Lung (tissue), 11 donors: ENCODE measurements at regions not wholly inside any gene's neighbourhood (a gene's known extent, or its start where the extent isn't known, plus 50 kb on each side); places are given as distances from the start of the nearest gene placed in this dataset.

Source experiments
- ATAC-seq: fragments of 200-7000 bp; cut with Tn5 transposase; one replicate; pipeline ENCODE4 v1.9.1; 2020; ENCODE audit warnings: moderate number of reproducible peaks; ENCODE audit not compliant: insufficient read depth, low FRiP score
- DNase-seq, 3 donors: peaks; one replicate each; pipeline ENCODE4 v3.0.0-alpha.2; 2013 to 2017
- H3K27ac ChIP-seq, 2 donors: one replicate each; pipeline ENCODE4 v1.5.1; 2013; ENCODE audit warnings: mild to moderate bottlenecking in 2 of 2, moderate library complexity in 2 of 2, control low read depth in 1 of 2, inconsistent platforms in 1 of 2, low read depth in 1 of 2, low read length in 1 of 2
- H3K27me3 ChIP-seq, 3 donors: one replicate each; pipeline ENCODE4 v1.5.1; 2013; ENCODE audit warnings: low read length in 2 of 3; ENCODE audit not compliant: control insufficient read depth in 3 of 3, insufficient read depth in 3 of 3
- H3K36me3 ChIP-seq, 4 donors: one replicate each; pipeline ENCODE4 v1.5.1; 2013; ENCODE audit warnings: low read length in 4 of 4, mild to moderate bottlenecking in 1 of 4, moderate library complexity in 1 of 4; ENCODE audit not compliant: control insufficient read depth in 4 of 4, insufficient read depth in 4 of 4
- H3K4me1 ChIP-seq, 5 donors: one replicate each; pipeline ENCODE4 v1.5.1; 2013; ENCODE audit warnings: low read length in 5 of 5, mild to moderate bottlenecking in 2 of 5, moderate library complexity in 1 of 5; ENCODE audit not compliant: control insufficient read depth in 5 of 5, insufficient read depth in 5 of 5
- H3K4me3 ChIP-seq: one replicate; pipeline ENCODE4 v1.5.1; 2013; ENCODE audit warnings: mild to moderate bottlenecking, control low read depth, moderate library complexity
- H3K9ac ChIP-seq, 2 donors: one replicate each; pipeline ENCODE4 v1.5.1; 2013; ENCODE audit warnings: low read length in 2 of 2, control low read depth in 1 of 2; ENCODE audit not compliant: insufficient read depth in 1 of 2
- H3K9me3 ChIP-seq, 4 donors: one replicate each; pipeline ENCODE4 v1.5.1; 2013; ENCODE audit warnings: low read length in 3 of 4, mild to moderate bottlenecking in 1 of 4, moderate library complexity in 1 of 4; ENCODE audit not compliant: control insufficient read depth in 4 of 4, insufficient read depth in 3 of 4
- WGBS, 2 donors: extraction: QIAGEN DNeasy Blood & Tissue Kit; methylation state at CpG; one replicate each; pipeline ENCODE4 v1.1.7; 2013; 5-methylcytosine and 5-hydroxymethylcytosine counted together
- TF ChIP-seq, protein P1 (sequence below): IDR thresholded peaks from 2 replicates; pipeline ENCODE4 v1.5.1; 2012; ENCODE audit warnings: mild to moderate bottlenecking; ENCODE audit errors: control extremely low read depth, extremely low read depth
- donor health status: control.
- donor health status: control.
- donor health status: Bipolar disorder and iron deficiency.
- donor health status: healthy.
- donor health status: DM: yes; HTN: yes; CAD: no.

GRCh38 chr11:36988556-36988955, 390.5 kb upstream of the RAG2 start:
- WGBS, 2 donors: 93 to 100% methylated on average over 1 of the region's 1 CpG
- DNase-seq (no peak), ATAC-seq (no peak)
- Histone ChIP-seq H3K9ac (no peak overlapping the region), H3K4me3 (no peak overlapping the region), H3K36me3 (no peaks in the 10 kb centered on the region), H3K4me1 (no peaks in the 10 kb centered on the region), H3K27ac (no peak overlapping the region), H3K9me3 (peaks cover 0 to 5% (median 0%) of the 10 kb centered on the region in 4 donors), H3K27me3 (no peaks in the 10 kb centered on the region)
- TF ChIP-seq, protein P1, sequence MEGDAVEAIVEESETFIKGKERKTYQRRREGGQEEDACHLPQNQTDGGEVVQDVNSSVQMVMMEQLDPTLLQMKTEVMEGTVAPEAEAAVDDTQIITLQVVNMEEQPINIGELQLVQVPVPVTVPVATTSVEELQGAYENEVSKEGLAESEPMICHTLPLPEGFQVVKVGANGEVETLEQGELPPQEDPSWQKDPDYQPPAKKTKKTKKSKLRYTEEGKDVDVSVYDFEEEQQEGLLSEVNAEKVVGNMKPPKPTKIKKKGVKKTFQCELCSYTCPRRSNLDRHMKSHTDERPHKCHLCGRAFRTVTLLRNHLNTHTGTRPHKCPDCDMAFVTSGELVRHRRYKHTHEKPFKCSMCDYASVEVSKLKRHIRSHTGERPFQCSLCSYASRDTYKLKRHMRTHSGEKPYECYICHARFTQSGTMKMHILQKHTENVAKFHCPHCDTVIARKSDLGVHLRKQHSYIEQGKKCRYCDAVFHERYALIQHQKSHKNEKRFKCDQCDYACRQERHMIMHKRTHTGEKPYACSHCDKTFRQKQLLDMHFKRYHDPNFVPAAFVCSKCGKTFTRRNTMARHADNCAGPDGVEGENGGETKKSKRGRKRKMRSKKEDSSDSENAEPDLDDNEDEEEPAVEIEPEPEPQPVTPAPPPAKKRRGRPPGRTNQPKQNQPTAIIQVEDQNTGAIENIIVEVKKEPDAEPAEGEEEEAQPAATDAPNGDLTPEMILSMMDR: no peak

DNA sequence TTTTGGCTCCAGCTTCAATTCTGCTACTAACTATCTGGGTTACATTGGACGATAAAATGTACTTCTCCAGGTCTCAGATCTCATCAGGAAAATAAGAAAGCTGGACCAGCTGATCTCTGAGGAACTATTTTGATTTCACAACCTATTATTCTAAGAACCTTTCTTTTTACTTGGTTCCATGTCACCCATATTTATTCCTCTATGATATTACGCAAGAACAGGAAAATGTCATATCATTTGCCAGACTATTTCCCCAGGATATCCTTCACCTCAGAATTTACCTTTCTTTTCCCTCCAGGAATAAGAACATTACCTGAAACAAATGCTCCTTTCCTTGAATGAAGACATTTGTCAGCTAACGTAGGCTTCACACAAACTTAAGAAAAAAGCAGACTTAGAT, 387.5 kb upstream of the RAG2 start:
- Histone ChIP-seq H3K4me1 (no peaks in the 10 kb centered on the region), H3K36me3 (no peaks in the 10 kb centered on the region), H3K9me3 (peaks cover 0 to 5% (median under 1%) of the 10 kb centered on the region in 4 donors), H3K4me3 (no peak overlapping the region), H3K27me3 (no peaks in the 10 kb centered on the region), H3K9ac (no peak overlapping the region), H3K27ac (no peak overlapping the region)
- TF ChIP-seq, protein P1: no peak
- 82 to 84% methylated on average over 3 of the region's 3 CpGs for WGBS, 2 donors
- ATAC-seq (no peak), DNase-seq (no peak)

- H3K27ac ChIP-seq: no peak overlapping the region
- H3K9ac ChIP-seq: no peak overlapping the region
- ATAC-seq (no peak), DNase-seq (no peak)
- H3K36me3 ChIP-seq: no peaks in the 10 kb centered on the region
- 76 to 77% methylated on average over 2 of the region's 2 CpGs for WGBS, 2 donors
- H3K4me3 ChIP-seq: no peak overlapping the region
- no peaks in the 10 kb centered on the region for H3K27me3 ChIP-seq
- H3K4me1 ChIP-seq: no peaks in the 10 kb centered on the region
- peaks cover 0 to 4% (median 0%) of the 10 kb centered on the region in 4 donors for H3K9me3 ChIP-seq
- TF ChIP-seq, protein P1: no peak
These were observed 378.7 kb upstream of the RAG2 start for GRCh38 chr11:36976741-36977140.

DNA sequence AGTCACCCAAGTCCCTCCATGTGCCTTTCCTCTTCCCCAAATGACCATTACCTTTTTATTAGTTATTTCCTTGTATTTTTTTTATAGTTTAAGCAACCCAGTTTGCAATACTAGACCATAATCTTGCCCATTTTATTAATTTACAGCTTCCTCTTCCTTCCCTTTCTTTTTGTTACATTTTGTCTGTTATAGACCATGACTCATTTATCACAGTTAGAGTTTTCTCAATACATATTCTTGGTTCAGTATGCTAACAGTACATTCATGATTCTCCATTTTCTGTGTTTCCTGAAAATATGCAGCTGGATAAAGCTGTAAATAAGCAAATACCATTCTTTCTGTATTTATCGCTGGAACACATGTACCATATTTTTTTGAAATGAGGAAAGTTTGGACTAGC, 376.7 kb upstream of the RAG2 start:
- Histone ChIP-seq H3K9ac (no peak overlapping the region), H3K4me3 (no peak overlapping the region), H3K36me3 (no peaks in the 10 kb centered on the region), H3K27ac (no peak overlapping the region), H3K9me3 (peaks cover 0 to 4% (median 0%) of the 10 kb centered on the region in 4 donors), H3K4me1 (no peaks in the 10 kb centered on the region), H3K27me3 (no peaks in the 10 kb centered on the region)
- peak in 2 of 3 donors; percentile 2 to 4 for DNase-seq
- ATAC-seq: no peak
- WGBS, 2 donors: 85 to 89% methylated on average over 1 of the region's 1 CpG
- TF ChIP-seq, protein P1: no peak
